ENCODE measurements at regions not wholly inside any gene's neighbourhood (a gene's known extent, or its start where the extent isn't known, plus 50 kb on each side); places are given as distances from the start of the nearest gene placed in this dataset.

DNA sequence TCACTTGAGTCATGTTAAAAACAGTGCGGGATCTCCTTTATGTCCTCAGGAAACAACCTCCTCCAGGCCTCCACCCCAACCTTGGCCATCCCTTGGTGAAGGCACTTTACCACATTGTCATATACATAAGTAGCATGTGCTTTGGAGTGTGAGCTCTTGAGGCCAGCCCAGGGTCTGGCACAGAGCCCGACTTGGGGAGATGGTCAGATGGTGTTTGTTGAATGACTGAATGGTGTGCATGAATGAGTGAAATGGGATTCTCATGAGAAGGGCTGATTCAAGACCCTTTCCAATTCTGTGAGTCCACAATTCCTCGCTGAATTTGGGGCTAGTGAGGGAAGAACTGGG lies 52.9 kb upstream of the DLK1 start:
- no peak for DNase-seq (ENCODE audit: low read depth in 2 of 2)

DNA sequence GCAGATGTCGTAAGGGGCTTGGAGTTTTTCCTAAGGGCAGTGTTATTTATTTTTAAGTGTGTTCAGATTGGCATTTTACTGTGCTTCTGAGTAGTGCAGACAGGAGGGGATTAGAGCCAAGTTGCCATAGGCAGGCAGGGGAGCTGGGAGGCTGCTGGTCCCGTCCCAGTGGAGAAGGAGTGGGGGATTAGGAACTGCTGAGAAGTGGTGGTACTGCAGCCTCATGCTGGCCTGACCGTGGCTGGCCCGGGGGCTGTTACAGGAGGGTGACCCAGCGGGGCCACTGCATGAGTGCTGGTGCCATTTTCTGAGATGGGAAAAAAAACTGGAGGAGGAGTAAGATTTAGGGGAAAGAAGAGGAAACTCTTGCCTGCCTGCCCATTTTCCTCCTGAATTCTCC lies 52.3 kb upstream of the DLK1 start:
- no peak for DNase-seq (ENCODE audit: low read depth in 2 of 2)

DNA sequence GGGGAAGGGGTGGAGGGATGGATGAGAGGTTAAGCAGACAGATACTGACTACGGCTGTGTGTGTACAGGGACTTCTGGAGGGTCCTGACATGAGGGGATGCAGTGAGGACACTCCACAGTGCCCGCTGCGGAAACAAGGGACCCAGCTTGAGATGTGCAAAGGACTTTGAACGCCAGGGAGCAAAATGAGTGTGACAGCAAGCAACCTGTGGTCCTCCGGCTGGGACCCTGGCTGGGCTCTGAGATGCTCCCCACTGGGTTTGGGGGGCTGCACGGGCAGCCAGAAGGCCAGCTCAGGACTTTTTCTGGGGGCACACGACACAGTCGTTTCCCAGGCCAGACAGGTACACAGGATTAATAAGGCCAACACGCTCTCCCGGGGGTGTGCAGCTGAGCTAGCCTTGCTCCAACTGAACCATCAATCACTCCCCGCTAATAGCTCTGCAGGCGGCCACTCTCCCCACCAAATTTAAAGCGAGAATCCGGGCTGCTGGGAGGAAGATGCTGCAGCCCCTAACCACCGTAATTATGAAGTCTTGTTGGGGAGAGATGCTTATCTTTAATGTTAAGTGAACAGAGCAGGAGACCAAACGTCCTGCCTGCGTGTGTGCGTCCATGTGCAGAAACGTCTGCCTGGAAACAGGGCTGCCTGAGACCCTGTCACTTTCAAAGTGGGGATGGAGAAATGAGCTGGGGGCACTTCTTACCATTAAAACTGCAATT lies 51.6 kb upstream of the DLK1 start:
- DNase-seq (ENCODE audit: low read depth in 2 of 2) = no peak

DNA sequence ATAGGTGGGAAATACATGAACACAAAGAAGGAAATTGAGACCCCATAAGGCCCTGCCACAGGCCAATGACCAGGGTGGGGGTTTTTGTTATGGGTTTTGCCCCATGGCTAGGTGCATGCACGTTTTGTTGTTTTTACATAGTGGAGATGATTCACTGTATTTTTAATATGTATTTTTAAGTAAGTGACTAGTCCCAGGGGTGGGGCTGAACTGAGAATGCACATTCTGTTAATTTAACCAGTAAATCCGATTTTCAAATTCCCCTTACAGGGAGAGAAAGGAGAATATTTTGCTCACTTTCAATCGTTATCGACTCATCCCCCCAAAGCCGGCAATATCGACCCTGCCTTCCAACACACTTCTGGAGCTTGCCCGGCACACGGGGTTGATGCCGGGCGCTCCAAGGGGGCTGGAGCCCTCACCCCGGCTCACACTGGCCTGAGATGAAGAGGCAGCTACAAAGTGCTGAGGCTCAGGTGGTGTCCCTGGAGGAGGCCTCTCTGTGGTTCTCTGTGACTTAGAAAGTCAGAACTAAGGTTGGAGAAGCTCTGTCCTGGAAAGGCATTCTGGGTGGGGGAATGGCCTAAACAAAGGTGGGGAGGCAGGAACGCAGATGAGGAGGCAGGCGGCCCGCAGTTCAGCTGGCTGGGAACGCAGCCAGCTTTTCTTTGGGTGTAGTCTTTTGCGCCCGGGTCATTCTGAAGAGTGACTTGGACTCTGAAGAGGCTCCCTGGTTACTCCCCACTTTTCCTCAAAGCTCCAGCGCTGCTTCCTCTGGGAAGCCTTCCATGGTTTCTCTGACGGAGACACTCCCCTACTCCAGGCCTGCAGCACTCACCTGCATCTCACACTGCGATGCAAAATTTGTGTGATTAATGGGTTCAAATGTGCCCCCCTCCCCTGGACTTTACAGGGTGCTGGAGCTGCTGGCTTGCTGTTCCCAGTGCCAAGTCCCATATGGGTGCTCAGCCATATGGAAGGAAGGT lies 50.7 kb upstream of the DLK1 start:
- DNase-seq (ENCODE audit: low read depth in 2 of 2) = no peak
